Epidermal melanocyte (primary cell): ENCODE measurements at regions not wholly inside any gene's neighbourhood (a gene's known extent, or its start where the extent isn't known, plus 50 kb on each side); places are given as distances from the start of the nearest gene placed in this dataset.
"Not testable (repeated sequence)": the region's sequence is repeated elsewhere in the genome, so short reads cannot be mapped to it uniquely, and the experiment has no call there.

Experiments
- DNase-seq: peaks from one replicate; pipeline ENCODE4 v3.0.0; 2011; ENCODE audit warnings: low spot score; ENCODE audit not compliant: insufficient read length

- DNase-seq = no peak
Observed at GRCh38 chr2:49804111-49804510, 649.8 kb upstream of the FSHR start.

- no peak for DNase-seq
Observed at GRCh38 chr2:49801898-49802450, 647.7 kb upstream of the FSHR start.

GRCh38 chr2:49798570-49798969 is 644.3 kb upstream of the FSHR start:
- DNase-seq = no peak

GRCh38 chr2:49796266-49796665 is 642.0 kb upstream of the FSHR start:
- DNase-seq = no peak

DNA sequence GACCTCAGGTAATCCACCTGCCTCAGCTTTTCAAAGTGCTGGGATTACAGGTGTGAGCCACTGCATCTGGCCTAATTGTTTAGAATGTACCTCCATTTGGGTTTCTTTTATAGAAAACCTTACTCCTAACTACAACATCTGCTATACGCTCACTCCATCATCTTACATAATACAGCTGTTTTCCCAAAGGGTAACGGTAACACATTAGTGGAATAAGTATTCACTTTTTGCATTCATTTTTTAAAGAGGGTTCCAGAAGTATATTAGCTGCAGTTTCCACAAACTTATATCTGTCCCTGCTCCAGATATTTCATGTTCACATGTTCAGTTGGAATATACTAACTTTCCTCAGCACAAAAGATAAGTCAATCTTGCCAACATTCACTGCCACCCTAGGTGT is 640.1 kb upstream of the FSHR start:
- DNase-seq = no peak

DNA sequence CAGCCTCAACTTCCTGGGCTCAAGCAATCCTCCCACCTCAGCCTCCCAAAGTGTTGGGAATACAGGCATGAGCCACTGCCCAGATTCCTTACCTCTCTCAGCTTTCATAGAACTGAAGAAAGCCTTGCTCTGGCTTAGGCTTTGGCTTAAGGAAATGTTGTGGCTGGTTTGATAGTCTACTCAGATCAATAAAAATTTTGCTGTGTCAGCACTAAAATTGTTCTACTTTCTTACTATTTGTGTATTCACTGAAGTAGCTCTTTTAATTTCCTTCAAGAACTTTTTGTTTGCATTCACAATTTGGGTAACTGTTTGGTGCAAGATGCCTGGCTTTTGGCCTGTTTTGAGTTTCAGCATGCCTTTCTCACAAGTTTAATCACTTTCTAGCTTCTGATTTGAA is 634.0 kb upstream of the FSHR start:
- no peak for DNase-seq

DNA sequence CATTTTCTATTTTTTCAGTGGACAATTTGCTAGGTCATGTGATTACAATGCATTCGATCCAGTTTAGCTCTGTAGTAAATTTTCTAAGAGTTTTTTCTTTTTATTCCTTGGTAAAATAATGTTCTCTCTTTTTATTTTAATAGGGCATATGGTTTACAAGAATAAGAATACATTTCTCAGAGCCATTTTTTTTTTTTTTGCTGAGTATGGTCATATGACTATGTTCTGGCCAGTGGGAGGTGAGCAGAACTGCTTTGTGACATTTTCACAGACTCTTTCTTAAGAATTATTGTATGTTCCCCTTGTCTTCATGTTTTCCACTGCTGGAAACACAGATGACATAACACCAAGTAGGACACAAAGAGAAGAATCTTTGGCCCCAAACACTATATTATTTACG is 626.6 kb upstream of the FSHR start:
- no peak for DNase-seq

DNA sequence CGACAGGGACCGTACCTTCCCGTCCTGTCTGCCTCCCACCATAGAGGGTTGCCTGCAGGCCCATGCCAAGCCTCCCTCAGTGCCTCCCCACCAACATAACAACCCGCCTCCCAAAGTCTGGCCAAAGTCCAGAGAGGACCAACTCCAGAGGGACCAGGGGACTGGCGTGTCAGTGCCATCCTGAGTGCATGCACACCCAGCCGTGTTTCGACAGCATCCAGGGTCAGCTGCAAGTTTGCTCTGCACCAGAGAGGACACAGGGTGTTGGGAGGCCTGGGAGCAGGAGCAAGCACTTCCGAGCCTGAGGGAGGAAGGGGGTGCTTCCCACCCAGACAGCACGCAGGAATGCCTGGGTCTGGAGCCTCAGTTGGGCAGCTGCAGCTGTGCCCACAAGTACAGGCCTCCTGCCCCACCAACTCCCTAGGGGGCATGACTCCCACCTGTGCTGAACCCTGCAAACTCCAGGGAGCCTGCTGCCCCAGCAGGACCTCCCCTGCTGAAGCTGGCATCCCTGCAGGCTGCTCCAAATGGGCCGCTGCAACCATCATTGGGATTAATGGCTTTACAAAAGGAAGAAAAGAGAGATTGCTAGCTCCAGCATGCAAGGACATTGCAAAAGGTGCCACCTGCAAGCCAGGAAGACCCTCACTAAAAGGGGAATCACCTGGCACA is 618.1 kb upstream of the FSHR start:
- DNase-seq = no peak

DNA sequence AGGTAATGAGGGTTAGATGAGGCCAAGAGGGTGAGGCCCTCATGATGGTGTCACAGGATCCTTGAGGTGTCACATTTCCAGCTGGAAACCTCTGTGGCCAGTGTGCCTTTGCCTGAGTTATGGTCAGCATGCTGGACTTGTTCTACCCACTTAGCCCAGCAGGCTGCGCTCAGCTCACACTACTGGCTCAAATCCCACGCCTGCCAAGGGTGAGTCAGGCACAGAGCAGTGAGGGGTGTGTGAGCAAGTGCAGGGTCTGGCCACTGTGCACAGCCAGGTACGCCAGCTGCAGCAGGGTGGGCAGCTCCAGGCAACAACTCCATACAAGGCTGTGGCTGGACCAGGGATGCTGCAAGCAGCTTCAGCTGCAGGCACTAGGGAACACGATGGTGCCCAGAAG is 616.6 kb upstream of the FSHR start:
- no peak for DNase-seq

DNA sequence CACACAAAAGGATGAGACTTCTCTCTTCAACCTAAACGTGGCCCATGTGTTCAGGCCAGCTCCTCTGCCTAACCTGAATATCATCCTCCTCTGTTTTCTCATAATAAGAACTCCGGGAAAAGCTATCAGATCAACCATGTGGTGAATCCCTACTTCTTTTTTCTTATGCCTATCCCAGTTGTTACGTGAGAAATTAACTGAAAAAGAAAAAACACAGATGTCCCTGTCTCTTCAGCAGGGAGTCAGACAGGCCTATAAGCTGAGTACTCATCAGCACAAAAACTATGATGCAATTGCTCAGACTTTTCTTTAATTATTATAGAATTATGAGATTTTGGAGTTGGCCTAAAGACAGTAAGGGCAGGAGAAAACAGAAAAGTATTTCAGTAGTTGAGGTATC is 613.0 kb upstream of the FSHR start:
- no peak for DNase-seq

DNA sequence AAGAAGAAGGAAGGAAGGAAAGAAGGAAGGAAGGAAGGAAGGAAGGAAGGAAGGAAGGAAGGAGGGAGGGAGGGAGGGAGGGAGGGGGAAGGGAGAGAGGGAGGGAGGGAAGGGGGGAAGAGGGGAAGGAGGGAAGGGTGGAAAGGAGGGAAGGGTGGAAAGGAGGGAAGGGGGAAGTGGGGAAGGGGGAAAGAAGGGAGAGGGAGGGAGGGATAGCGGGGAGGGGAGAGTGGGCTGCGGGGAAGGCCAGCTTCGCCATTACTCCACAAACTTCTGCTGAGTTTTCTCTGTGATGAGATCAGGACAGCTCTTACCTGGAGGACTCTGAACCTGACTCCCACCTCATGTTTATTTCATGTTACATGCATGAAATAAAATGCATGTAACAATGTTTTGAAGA is 601.5 kb upstream of the FSHR start:
- DNase-seq = no peak

DNA sequence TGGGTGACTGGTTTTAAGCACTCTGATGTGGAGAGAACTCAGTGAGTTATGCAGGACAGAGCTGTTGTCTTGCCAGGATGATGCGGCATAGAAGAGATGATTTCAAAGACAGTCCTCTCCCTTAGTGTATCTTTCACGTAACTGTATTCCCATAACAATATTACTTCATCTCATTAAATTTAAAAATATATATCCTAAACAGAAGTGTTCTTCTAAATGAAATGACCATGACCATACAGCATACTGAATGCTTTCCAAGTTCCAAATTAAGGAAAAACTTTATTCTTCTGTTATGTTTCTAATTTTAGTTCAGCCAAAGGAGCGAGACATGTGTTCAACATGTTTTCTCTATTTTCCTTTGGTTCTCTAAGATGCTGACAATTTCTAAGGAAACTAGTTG is 600.1 kb upstream of the FSHR start:
- no peak for DNase-seq

- DNase-seq = no peak
Observed at GRCh38 chr2:49753344-49753985, 599.1 kb upstream of the FSHR start.

DNA sequence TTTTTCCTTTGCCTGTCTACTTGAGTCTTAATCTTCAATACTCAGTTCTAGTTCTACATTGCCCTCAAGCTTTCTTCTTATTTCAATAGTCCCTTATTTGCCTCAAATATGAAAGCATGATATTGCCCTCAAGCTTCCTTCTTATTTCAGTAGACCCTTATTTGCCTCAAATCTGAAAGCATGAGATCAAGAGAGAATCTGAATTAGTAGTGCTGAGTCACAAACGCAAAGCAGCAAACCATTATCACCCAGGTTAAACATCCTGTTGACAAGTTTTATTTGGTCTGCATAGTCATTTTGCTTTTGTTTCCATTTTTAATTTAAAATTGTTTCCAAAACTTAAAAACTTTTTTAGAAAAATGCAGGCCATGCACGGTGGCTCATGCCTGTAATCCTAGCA is 583.3 kb upstream of the FSHR start:
- no peak for DNase-seq

DNA sequence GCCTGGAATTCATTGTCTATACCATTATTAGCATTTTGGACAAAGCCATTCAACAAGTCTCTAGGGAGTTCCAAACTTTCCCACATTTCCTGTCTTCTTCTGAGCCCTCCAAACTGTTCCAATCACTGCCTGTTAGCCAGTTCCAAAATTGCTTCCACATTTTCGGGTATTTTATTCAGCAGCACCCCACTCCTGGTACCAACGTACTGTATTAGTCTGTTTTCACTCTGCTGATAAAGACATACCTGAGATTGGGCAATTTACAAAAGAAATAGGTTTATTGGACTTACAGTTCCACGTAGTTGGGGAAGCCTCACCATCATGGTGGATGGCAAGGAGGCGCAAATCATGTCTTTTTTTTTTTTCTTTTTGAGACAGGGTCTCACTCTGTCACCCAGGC is 578.6 kb upstream of the FSHR start:
- not testable (repeated sequence) for DNase-seq

DNA sequence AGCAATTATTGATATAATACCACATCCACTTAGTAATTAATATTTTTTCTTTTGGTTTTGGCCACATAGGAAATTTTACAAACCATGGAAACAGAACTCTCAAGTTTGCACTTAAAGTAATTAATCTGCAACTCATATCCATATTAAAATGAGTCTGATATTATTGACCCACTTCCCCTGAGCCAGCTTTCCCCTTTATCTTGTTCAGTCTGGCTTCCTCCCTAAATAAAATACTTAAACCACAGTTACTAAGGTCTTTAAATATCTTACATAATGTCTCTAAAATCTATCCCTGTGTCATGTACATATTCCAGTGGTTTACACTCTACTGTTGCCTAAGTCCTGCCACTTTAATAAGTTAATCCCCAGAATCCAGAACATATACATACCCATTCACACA is 564.9 kb upstream of the FSHR start:
- no peak for DNase-seq

DNA sequence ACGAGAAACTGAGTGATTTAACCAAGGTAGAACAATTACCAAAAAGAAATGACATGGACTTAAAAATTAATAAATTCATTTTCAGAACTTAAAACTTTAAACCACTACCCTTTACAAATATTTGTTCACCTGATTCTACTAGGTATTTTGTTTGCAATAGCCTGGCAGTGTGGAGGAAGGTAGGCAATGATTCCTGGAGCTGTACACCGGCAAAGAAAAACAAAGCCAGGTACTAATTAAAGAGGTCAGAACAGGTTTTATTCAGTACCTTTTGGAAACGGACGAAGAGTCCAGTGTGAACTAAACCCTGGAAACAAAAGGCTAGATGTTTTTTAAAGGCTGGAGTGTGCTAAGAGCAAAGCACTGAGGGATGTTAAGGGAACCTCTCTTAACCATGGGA is 561.3 kb upstream of the FSHR start:
- DNase-seq = no peak

DNA sequence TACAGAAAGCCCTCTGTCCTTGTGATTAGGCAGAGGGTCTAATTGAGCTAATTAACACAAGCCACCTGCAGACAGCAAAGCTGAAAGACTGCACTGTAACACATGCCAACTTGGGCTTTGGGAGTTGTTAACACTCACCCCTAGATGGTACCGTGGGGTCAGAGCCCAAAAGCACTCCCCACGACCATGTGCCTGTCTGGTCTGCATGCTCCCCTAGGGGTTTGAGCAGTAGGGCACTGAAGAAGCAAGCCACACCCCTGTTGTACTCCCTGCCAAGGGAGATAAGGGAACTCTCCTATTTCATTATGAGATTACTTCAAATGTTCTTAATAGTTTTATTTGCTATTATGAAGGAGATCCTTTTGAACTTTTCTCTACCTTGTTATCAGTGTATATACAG is 560.1 kb upstream of the FSHR start:
- no peak for DNase-seq

GRCh38 chr2:49702740-49703139 is 548.4 kb upstream of the FSHR start:
- DNase-seq = no peak

GRCh38 chr2:49693961-49694360 is 539.6 kb upstream of the FSHR start:
- DNase-seq = no peak

DNA sequence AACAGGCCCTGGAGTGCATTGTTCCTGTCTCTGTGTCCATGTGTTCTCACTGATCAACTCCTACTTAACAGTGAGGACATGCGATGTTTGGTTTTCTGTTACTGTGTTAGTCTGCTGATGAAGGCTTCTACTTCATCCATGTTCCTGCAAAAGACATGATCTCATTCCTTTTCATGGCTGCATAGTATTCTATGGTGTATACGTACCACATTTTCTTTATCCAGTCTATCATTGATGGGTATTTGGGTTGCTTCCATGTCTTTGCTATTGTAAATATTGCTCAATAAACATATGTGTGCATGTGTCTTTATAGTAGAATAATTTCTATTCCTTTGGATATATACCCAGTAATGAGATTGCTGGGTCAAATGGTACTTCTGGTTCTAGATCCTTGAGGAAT is 537.7 kb upstream of the FSHR start:
- DNase-seq = not testable (repeated sequence)

DNA sequence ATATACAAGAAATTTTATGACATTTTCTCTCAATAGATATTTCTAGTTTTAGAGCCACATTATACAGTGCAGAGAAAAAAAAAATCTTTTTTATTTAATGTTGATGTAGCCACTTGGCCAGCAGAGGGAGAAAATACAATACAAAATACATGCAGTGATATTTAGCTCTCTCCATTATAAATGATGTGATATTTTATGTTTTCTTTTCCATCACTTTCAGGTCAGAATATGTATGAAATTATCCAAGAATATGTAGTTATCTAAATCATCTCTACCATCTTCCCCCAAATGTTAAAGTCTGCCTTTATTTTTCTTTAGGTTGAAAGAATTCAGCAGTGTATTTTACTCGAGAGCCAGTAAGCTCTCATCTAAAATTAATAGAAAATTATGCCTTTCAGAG is 533.6 kb upstream of the FSHR start:
- no peak for DNase-seq

GRCh38 chr2:49686897-49687442 is 532.7 kb upstream of the FSHR start:
- no peak for DNase-seq
